ENCODE measurements at regions not wholly inside any gene's neighbourhood (a gene's known extent, or its start where the extent isn't known, plus 50 kb on each side); places are given as distances from the start of the nearest gene placed in this dataset.

DNA sequence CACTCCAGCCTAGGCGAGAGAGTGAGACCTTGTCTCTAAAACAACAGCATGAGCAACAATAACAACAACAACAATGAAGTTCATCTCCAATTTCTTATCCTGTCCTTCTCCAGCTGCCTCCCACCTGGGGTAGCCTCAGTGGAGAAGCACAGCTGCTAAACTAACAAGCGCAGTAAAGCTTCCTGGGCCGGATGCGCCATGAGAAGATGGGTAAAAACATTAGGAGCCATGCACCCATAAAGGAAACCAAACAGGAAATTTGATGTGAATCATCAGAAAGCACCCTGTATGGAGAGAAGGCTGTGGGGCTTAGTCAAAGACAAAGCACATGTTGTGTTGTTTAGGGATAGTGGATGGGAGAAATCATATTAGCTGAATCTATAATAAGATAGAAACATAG is 61.1 kb upstream of the CCN6 start:
- peaks cover 14% of the 10 kb centered on the region for H3K4me1 ChIP-seq (ENCODE audit: insufficient read depth)
- H3K27me3 ChIP-seq (ENCODE audit: insufficient read depth), result no peaks in the 10 kb centered on the region
- no peaks in the 10 kb centered on the region for H3F3A ChIP-seq (replicated peaks; ENCODE audit: low read depth)
- Mint-ChIP-seq H3K4me3 (no peak overlapping the region), H3K9me3 (peaks cover 9% of the 10 kb centered on the region), H3K36me3 (ENCODE audit: low read depth) (peaks cover 10% of the 10 kb centered on the region; the same call in 2 of the 3 replicates), H3K27me3 (ENCODE audit: insufficient read depth, low read depth, poor library complexity) (no peaks in the 10 kb centered on the region), H3K27ac (no peak overlapping the region), H3K4me1 (peaks cover 19% of the 10 kb centered on the region)
- H3K4me3 ChIP-seq, result no peak overlapping the region
- no peak overlapping the region for H3K4me2 ChIP-seq
- H2AFZ ChIP-seq, result peak overlapping the region; percentile 38; the same call in 1 of the 2 replicates
- DNase-seq (ENCODE audit: low spot score) (no peak), ATAC-seq (no peak)
- no peaks in the 10 kb centered on the region for H4K20me1 ChIP-seq (replicated peaks; ENCODE audit: insufficient read depth)
- peaks cover 8% of the 10 kb centered on the region; the same call in 1 of the 2 replicates for H3K9me2 ChIP-seq (ENCODE audit: insufficient read depth)
- H3K27ac ChIP-seq (ENCODE audit: low read depth), result no peak overlapping the region
- TF ChIP-seq EZH2 (IDR thresholded peaks at IDR 0.05; ENCODE audit: low read depth, unreplicated experiment) (no peak), CREB1 (CRISPR knock-in tag; IDR thresholded peaks at IDR 0.05; ENCODE audit: low read depth) (no peak), STAT1 (IDR thresholded peaks at IDR 0.05; ENCODE audit: unreplicated experiment) (no peak), POLR2AphosphoS5 (IDR thresholded peaks at IDR 0.05; ENCODE audit: low read depth) (no peak), NANOG (IDR thresholded peaks at IDR 0.05; ENCODE audit: borderline replicate concordance) (no peak), JUNB (IDR thresholded peaks at IDR 0.05; ENCODE audit: unreplicated experiment) (no peak), ZNF114 (CRISPR knock-in tag; IDR thresholded peaks at IDR 0.05) (no peak)
- TF ChIP-seq, protein P1, sequence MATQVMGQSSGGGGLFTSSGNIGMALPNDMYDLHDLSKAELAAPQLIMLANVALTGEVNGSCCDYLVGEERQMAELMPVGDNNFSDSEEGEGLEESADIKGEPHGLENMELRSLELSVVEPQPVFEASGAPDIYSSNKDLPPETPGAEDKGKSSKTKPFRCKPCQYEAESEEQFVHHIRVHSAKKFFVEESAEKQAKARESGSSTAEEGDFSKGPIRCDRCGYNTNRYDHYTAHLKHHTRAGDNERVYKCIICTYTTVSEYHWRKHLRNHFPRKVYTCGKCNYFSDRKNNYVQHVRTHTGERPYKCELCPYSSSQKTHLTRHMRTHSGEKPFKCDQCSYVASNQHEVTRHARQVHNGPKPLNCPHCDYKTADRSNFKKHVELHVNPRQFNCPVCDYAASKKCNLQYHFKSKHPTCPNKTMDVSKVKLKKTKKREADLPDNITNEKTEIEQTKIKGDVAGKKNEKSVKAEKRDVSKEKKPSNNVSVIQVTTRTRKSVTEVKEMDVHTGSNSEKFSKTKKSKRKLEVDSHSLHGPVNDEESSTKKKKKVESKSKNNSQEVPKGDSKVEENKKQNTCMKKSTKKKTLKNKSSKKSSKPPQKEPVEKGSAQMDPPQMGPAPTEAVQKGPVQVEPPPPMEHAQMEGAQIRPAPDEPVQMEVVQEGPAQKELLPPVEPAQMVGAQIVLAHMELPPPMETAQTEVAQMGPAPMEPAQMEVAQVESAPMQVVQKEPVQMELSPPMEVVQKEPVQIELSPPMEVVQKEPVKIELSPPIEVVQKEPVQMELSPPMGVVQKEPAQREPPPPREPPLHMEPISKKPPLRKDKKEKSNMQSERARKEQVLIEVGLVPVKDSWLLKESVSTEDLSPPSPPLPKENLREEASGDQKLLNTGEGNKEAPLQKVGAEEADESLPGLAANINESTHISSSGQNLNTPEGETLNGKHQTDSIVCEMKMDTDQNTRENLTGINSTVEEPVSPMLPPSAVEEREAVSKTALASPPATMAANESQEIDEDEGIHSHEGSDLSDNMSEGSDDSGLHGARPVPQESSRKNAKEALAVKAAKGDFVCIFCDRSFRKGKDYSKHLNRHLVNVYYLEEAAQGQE (IDR thresholded peaks at IDR 0.05; ENCODE audit: unreplicated experiment), result no peak
- TF ChIP-seq, protein P2, sequence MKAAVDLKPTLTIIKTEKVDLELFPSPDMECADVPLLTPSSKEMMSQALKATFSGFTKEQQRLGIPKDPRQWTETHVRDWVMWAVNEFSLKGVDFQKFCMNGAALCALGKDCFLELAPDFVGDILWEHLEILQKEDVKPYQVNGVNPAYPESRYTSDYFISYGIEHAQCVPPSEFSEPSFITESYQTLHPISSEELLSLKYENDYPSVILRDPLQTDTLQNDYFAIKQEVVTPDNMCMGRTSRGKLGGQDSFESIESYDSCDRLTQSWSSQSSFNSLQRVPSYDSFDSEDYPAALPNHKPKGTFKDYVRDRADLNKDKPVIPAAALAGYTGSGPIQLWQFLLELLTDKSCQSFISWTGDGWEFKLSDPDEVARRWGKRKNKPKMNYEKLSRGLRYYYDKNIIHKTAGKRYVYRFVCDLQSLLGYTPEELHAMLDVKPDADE (IDR thresholded peaks at IDR 0.05), result no peak
- TF ChIP-seq, protein P3, sequence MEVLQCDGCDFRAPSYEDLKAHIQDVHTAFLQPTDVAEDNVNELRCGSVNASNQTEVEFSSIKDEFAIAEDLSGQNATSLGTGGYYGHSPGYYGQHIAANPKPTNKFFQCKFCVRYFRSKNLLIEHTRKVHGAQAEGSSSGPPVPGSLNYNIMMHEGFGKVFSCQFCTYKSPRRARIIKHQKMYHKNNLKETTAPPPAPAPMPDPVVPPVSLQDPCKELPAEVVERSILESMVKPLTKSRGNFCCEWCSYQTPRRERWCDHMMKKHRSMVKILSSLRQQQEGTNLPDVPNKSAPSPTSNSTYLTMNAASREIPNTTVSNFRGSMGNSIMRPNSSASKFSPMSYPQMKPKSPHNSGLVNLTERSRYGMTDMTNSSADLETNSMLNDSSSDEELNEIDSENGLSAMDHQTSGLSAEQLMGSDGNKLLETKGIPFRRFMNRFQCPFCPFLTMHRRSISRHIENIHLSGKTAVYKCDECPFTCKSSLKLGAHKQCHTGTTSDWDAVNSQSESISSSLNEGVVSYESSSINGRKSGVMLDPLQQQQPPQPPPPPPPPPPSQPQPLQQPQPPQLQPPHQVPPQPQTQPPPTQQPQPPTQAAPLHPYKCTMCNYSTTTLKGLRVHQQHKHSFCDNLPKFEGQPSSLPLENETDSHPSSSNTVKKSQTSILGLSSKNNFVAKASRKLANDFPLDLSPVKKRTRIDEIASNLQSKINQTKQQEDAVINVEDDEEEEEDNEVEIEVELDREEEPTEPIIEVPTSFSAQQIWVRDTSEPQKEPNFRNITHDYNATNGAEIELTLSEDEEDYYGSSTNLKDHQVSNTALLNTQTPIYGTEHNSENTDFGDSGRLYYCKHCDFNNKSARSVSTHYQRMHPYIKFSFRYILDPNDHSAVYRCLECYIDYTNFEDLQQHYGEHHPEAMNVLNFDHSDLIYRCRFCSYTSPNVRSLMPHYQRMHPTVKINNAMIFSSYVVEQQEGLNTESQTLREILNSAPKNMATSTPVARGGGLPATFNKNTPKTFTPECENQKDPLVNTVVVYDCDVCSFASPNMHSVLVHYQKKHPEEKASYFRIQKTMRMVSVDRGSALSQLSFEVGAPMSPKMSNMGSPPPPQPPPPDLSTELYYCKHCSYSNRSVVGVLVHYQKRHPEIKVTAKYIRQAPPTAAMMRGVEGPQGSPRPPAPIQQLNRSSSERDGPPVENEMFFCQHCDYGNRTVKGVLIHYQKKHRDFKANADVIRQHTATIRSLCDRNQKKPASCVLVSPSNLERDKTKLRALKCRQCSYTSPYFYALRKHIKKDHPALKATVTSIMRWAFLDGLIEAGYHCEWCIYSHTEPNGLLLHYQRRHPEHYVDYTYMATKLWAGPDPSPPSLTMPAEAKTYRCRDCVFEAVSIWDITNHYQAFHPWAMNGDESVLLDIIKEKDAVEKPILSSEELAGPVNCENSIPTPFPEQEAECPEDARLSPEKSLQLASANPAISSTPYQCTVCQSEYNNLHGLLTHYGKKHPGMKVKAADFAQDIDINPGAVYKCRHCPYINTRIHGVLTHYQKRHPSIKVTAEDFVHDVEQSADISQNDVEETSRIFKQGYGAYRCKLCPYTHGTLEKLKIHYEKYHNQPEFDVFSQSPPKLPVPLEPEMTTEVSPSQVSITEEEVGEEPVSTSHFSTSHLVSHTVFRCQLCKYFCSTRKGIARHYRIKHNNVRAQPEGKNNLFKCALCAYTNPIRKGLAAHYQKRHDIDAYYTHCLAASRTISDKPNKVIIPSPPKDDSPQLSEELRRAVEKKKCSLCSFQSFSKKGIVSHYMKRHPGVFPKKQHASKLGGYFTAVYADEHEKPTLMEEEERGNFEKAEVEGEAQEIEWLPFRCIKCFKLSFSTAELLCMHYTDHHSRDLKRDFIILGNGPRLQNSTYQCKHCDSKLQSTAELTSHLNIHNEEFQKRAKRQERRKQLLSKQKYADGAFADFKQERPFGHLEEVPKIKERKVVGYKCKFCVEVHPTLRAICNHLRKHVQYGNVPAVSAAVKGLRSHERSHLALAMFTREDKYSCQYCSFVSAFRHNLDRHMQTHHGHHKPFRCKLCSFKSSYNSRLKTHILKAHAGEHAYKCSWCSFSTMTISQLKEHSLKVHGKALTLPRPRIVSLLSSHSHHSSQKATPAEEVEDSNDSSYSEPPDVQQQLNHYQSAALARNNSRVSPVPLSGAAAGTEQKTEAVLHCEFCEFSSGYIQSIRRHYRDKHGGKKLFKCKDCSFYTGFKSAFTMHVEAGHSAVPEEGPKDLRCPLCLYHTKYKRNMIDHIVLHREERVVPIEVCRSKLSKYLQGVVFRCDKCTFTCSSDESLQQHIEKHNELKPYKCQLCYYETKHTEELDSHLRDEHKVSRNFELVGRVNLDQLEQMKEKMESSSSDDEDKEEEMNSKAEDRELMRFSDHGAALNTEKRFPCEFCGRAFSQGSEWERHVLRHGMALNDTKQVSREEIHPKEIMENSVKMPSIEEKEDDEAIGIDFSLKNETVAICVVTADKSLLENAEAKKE (CRISPR knock-in tag; IDR thresholded peaks at IDR 0.05), result no peak
- no peaks in the 10 kb centered on the region for H3K36me3 ChIP-seq (ENCODE audit: insufficient read depth)
- H3K79me2 ChIP-seq (replicated peaks; ENCODE audit: insufficient read depth), result no peaks in the 10 kb centered on the region

All from GM23338 (cell line).